NT2/D1 (cell line): ENCODE measurements at regions not wholly inside any gene's neighbourhood (a gene's known extent, or its start where the extent isn't known, plus 50 kb on each side); places are given as distances from the start of the nearest gene placed in this dataset.

ENCODE experiments used
- DNase-seq: peaks from one replicate; pipeline ENCODE4 v3.0.0-alpha.2; 2011; ENCODE audit warnings: low read depth, low spot score
- H3K27me3 ChIP-seq: 2 replicates; pipeline ENCODE4 v1.6.0; 2011; ENCODE audit warnings: mild to moderate bottlenecking; ENCODE audit not compliant: insufficient read length, insufficient read depth
- H3K36me3 ChIP-seq: 2 replicates; pipeline ENCODE4 v1.6.1; 2011; ENCODE audit warnings: mild to moderate bottlenecking, low read length, mixed read lengths; ENCODE audit not compliant: insufficient read depth, insufficient read length
- H3K4me1 ChIP-seq: 2 replicates; pipeline ENCODE4 v1.5.1; 2011; ENCODE audit not compliant: insufficient read depth, insufficient read length
- H3K4me3 ChIP-seq: 2 replicates; pipeline ENCODE4 v1.5.1; 2011; ENCODE audit warnings: low read depth; ENCODE audit not compliant: insufficient read length
- H3K9ac ChIP-seq: 2 replicates; pipeline ENCODE4 v1.6.0; 2011; ENCODE audit warnings: low read depth; ENCODE audit not compliant: insufficient read length
- H3K9me3 ChIP-seq: 2 replicates; pipeline ENCODE4 v1.5.1; 2011; ENCODE audit warnings: mild to moderate bottlenecking, low read length; ENCODE audit not compliant: insufficient read depth
- SUZ12 ChIP-seq: IDR thresholded peaks from 2 replicates; pipeline ENCODE4 v1.6.1; 2011; ENCODE audit not compliant: insufficient read length, insufficient read depth; ENCODE audit errors: extremely low read depth
- YY1 ChIP-seq: IDR thresholded peaks from 2 replicates; pipeline ENCODE4 v1.6.1; 2011; ENCODE audit not compliant: insufficient read length, insufficient read depth
- ZNF274 ChIP-seq: IDR thresholded peaks from 2 replicates; pipeline ENCODE4 v1.6.1; 2011; ENCODE audit warnings: mild to moderate bottlenecking, low read depth, low read length

DNA sequence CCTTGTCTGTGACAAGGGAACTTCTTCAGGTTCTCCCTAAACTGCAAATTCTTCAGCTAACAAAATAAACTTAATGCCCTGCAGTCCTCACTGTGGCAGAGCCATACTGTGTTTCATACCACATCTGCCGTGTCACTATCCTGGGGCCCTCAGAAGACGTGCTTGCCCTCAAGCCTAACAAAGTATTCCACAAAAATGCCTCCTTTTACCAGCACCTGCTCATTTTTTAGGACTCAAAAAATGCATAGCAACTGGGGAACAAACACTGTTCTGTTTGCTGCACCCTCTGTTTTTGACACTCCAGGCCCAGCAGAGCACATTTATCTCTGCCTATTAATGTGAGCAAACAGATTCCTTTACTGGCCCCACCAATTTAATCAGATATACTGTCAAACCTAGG is 270.7 kb upstream of the SSTR1 start:
- DNase-seq: no peak
- TF ChIP-seq SUZ12: no peak
- no peak for TF ChIP-seq YY1
- TF ChIP-seq ZNF274: no peak

DNA sequence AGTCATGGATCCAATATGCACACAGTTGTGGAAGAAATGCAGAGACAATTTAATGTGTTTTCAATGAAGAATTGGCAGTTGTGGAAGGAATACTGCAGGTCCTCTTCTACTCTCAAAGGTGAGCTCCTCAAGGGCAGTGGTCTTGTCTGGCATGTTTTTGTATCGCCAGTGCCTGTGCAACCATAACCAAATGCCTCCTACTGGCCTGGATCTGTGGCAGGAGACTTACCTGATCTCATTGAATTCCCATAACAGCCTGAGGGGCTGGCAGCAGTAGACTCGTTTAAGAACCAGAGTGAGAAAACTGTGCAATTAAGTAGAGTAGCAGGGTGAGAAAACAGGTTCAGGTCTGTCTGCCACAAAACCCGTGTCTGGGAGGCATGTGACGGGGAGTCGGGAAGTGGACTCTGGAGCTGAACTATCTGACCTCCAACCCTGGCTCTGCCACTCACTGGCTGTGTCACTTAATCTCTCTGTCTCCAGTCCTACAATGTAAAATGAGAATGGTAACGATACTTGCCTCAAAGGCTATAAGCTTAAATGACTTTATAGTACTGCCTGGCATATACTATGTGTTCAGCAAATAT is 268.2 kb upstream of the SSTR1 start:
- Histone ChIP-seq H3K4me3 (no peak overlapping the region), H3K4me1 (no peaks in the 10 kb centered on the region), H3K9me3 (no peaks in the 10 kb centered on the region), H3K9ac (no peak overlapping the region), H3K27me3 (no peaks in the 10 kb centered on the region), H3K36me3 (no peaks in the 10 kb centered on the region)
- TF ChIP-seq SUZ12: no peak
- no peak for TF ChIP-seq ZNF274
- TF ChIP-seq YY1: no peak
- DNase-seq: no peak

More for the DNA sequence above, 270.7 kb upstream of the SSTR1 start:
- Histone ChIP-seq H3K9ac (no peak overlapping the region), H3K27me3 (no peaks in the 10 kb centered on the region), H3K4me3 (no peak overlapping the region), H3K9me3 (no peaks in the 10 kb centered on the region), H3K36me3 (no peaks in the 10 kb centered on the region), H3K4me1 (no peaks in the 10 kb centered on the region)

DNA sequence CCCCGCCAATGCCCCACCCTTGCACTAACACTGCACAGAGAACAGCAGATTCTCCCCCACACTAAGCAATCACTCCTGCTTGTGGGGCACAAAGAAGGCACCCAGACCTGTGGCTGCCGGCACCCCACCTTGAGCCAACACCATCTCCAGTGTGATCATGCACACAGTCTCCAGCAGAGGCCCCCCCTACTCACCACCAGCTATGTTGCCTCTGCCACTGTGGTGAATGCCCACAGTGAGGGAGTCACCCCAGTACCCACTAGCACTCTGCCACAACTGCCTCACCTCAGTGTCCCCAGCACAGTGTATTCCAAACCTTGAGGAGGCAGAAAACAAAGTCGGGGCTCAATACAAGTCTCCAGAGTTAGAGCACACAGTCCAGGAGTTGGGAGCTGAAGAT is 261.7 kb upstream of the SSTR1 start:
- H3K4me1 ChIP-seq: no peaks in the 10 kb centered on the region
- no peak for DNase-seq
- H3K36me3 ChIP-seq: no peaks in the 10 kb centered on the region
- TF ChIP-seq ZNF274: no peak
- no peak for TF ChIP-seq SUZ12
- H3K9me3 ChIP-seq: peaks cover 6% of the 10 kb centered on the region; the same call in 1 of the 2 replicates
- H3K9ac ChIP-seq: no peak overlapping the region
- H3K27me3 ChIP-seq: no peaks in the 10 kb centered on the region
- no peak overlapping the region for H3K4me3 ChIP-seq

DNA sequence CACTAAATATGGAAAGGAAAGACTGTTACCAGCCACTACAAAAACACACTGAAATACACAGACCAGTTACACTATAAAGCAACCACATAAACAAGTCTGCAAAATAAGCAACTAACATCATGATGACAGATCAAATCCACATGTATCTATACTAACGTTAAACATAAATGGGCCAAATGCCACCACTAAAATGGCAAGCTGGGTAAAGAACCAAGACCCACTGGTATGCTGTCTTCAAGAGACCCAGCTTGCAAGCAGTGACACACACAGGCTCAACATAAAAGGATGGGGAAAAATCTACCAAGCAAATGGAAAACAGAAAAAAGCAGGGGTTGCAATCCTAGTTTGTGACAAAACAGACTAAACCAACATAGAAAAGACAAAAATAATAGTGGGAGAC is 260.9 kb upstream of the SSTR1 start:
- TF ChIP-seq ZNF274 (no peak), YY1 (no peak), SUZ12 (no peak)
- Histone ChIP-seq H3K4me1 (no peaks in the 10 kb centered on the region), H3K36me3 (no peaks in the 10 kb centered on the region), H3K27me3 (no peaks in the 10 kb centered on the region), H3K9ac (no peak overlapping the region), H3K9me3 (peaks cover 6% of the 10 kb centered on the region; the same call in 1 of the 2 replicates), H3K4me3 (no peak overlapping the region)
- DNase-seq: no peak

DNA sequence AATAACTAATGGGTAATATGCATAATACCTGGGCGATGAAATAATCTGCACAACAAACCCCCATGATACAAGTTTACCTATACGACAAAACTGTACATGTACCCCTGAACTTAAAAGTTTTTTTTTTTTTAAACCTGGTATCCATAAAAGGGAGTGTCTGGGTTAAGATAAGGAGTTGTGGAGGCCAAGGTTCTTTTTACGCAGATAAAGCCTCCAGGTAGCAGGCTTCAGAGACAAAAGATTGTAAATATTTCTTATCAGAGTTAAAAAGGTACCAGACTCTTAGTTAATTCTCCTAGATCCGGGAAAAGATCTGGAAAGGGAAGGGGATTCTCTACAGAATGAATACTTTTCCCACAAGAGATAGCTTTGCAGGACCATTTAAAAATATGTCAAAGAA is 259.4 kb upstream of the SSTR1 start:
- no peak overlapping the region for H3K9ac ChIP-seq
- DNase-seq: no peak
- H3K9me3 ChIP-seq: peaks cover 6% of the 10 kb centered on the region; the same call in 1 of the 2 replicates
- H3K4me3 ChIP-seq: no peak overlapping the region
- no peaks in the 10 kb centered on the region for H3K36me3 ChIP-seq
- TF ChIP-seq SUZ12 (no peak), YY1 (no peak)
- H3K27me3 ChIP-seq: no peaks in the 10 kb centered on the region
- H3K4me1 ChIP-seq: no peaks in the 10 kb centered on the region

DNA sequence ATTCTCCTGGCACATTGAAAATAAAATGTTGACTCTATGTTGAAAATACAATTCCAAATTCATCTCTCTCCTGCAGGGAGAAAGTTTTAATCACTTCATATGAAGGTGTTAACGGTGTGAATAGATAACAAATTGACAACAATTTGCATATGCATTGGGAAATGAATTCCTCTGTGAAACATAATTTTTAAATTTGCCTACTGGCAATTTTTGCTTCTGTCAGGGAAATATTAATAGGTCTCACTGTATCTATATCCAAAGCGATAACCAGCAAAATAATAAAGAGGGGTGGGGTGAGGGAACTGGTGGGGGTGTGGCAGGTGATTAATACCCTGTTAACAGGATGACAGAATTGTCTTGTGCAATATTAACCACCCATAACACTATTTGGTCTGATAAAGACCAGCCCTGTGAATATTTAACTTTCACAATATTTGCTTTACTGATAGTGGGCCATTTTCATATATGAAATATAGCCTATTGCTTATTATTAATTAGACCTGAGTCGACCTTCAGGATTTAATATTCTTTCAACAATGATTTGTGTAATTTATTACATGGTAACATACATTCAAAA is 239.0 kb upstream of the SSTR1 start:
- no peaks in the 10 kb centered on the region for H3K36me3 ChIP-seq
- no peaks in the 10 kb centered on the region for H3K4me1 ChIP-seq
- no peaks in the 10 kb centered on the region for H3K27me3 ChIP-seq
- H3K9ac ChIP-seq: no peak overlapping the region
- DNase-seq: no peak
- TF ChIP-seq SUZ12: no peak
- no peak for TF ChIP-seq ZNF274
- no peak for TF ChIP-seq YY1
- no peak overlapping the region for H3K4me3 ChIP-seq
- no peaks in the 10 kb centered on the region for H3K9me3 ChIP-seq

DNA sequence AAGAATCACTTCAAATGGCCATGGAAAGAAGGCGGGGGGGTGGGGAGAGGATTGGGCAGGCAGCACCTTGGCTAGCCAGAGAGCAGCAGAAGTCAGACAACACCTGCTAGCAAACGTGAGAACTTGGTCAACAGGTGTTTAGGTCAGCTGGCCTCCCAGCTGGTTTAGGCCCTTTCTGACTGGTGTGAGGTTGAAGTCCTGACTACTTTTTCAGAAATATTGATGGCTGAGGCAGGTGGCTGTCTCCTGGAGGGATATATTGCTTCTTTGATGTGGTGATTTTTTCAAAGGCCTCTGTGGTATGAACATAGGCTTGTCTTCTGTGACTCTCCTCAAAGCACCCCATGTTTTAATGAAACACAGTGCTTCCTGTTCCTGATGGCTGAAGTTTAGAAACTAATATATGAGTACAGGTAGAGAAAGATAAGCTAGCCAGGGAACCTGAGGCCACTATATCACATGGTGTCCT is 238.2 kb upstream of the SSTR1 start:
- Histone ChIP-seq H3K27me3 (no peaks in the 10 kb centered on the region), H3K4me3 (no peak overlapping the region), H3K36me3 (no peaks in the 10 kb centered on the region), H3K9me3 (no peaks in the 10 kb centered on the region), H3K9ac (no peak overlapping the region), H3K4me1 (no peaks in the 10 kb centered on the region)
- DNase-seq: no peak
- no peak for TF ChIP-seq YY1
- no peak for TF ChIP-seq SUZ12
- no peak for TF ChIP-seq ZNF274
